ENCODE measurements at regions not wholly inside any gene's neighbourhood (a gene's known extent, or its start where the extent isn't known, plus 50 kb on each side); places are given as distances from the start of the nearest gene placed in this dataset.
"Not testable (repeated sequence)": the region's sequence is repeated elsewhere in the genome, so short reads cannot be mapped to it uniquely, and the experiment has no call there.

GRCh38 chr9:95581900-95582299 is 65.1 kb upstream of the PTCH1 start:
- no peak for DNase-seq (ENCODE audit: low read depth)

GRCh38 chr9:95580812-95581761 is 64.3 kb upstream of the PTCH1 start:
- no peak for DNase-seq (ENCODE audit: low read depth)

- DNase-seq (ENCODE audit: low read depth): no peak
Observed at GRCh38 chr9:95574866-95575553, 58.2 kb upstream of the PTCH1 start.

- no peak for DNase-seq (ENCODE audit: low read depth)
Observed at GRCh38 chr9:95574176-95574575, 57.4 kb upstream of the PTCH1 start.

GRCh38 chr9:95573463-95573862 is 56.7 kb upstream of the PTCH1 start:
- no peak for DNase-seq (ENCODE audit: low read depth)

- DNase-seq (ENCODE audit: low read depth): no peak
Observed at GRCh38 chr9:95572381-95573151, 55.8 kb upstream of the PTCH1 start.

- peak; percentile 58 for DNase-seq (ENCODE audit: low read depth)
Observed at GRCh38 chr9:95570646-95571045, 53.9 kb upstream of the PTCH1 start.

GRCh38 chr9:95570150-95570549 is 53.4 kb upstream of the PTCH1 start:
- DNase-seq (ENCODE audit: low read depth): peak; percentile 46

GRCh38 chr9:95568735-95569134 is 52.0 kb upstream of the PTCH1 start:
- DNase-seq (ENCODE audit: low read depth): not testable (repeated sequence)

All from ELR (cell line).